Spinal cord (tissue), 9 donors: ENCODE measurements at regions not wholly inside any gene's neighbourhood (a gene's known extent, or its start where the extent isn't known, plus 50 kb on each side); places are given as distances from the start of the nearest gene placed in this dataset.

Source experiments
- DNase-seq, 6 donors: peaks; one replicate each; pipeline versions ENCODE4 v3.0.0 to v3.0.0-alpha.2; 2013 to 2015; ENCODE audit warnings: low spot score in 6 of 6, low read depth in 4 of 6
- H3K27ac ChIP-seq: one replicate; pipeline ENCODE4 v1.5.1; 2013; ENCODE audit warnings: low read depth, low read length, control low read depth
- H3K27me3 ChIP-seq: one replicate; pipeline ENCODE4 v1.6.1; 2013; ENCODE audit warnings: low read length; ENCODE audit not compliant: control insufficient read depth, insufficient read depth
- H3K36me3 ChIP-seq: one replicate; pipeline ENCODE4 v1.6.1; 2013; ENCODE audit warnings: low read length; ENCODE audit not compliant: control insufficient read depth, insufficient read depth
- H3K4me1 ChIP-seq: one replicate; pipeline ENCODE4 v1.6.1; 2013; ENCODE audit warnings: low read length; ENCODE audit not compliant: control insufficient read depth, insufficient read depth
- H3K4me3 ChIP-seq: one replicate; pipeline ENCODE4 v1.5.1; 2013; ENCODE audit warnings: low read depth, low read length, control low read depth
- H3K9me3 ChIP-seq: one replicate; pipeline ENCODE4 v1.6.1; 2013; ENCODE audit warnings: low read length; ENCODE audit not compliant: control insufficient read depth, insufficient read depth
- WGBS: methylation state at CpG from one replicate; pipeline ENCODE4 v1.1.5; 2013; ENCODE audit warnings: missing lambda C conversion rate; ENCODE audit not compliant: insufficient coverage; 5-methylcytosine and 5-hydroxymethylcytosine counted together
- donor health status: healthy.

- no peak for DNase-seq
- Histone ChIP-seq H3K27me3 (no peaks in the 10 kb centered on the region), H3K36me3 (no peaks in the 10 kb centered on the region), H3K27ac (no peak overlapping the region), H3K4me3 (no peak overlapping the region), H3K9me3 (no peaks in the 10 kb centered on the region), H3K4me1 (no peaks in the 10 kb centered on the region)
- WGBS, result 67% methylated on average over 1 of the region's 3 CpGs
Measured at GRCh38 chr17:69883120-69883519, 191.9 kb upstream of the KCNJ16 start.

GRCh38 chr17:69884356-69884755 is 190.7 kb upstream of the KCNJ16 start:
- H3K9me3 ChIP-seq, result no peaks in the 10 kb centered on the region
- no peaks in the 10 kb centered on the region for H3K36me3 ChIP-seq
- no peak overlapping the region for H3K27ac ChIP-seq
- DNase-seq, result no peak
- H3K4me3 ChIP-seq, result no peak overlapping the region
- no peaks in the 10 kb centered on the region for H3K27me3 ChIP-seq
- no peaks in the 10 kb centered on the region for H3K4me1 ChIP-seq

GRCh38 chr17:69884846-69885245 is 190.2 kb upstream of the KCNJ16 start:
- no peak overlapping the region for H3K4me3 ChIP-seq
- H3K36me3 ChIP-seq, result no peaks in the 10 kb centered on the region
- no peaks in the 10 kb centered on the region for H3K9me3 ChIP-seq
- H3K27me3 ChIP-seq, result no peaks in the 10 kb centered on the region
- no peak overlapping the region for H3K27ac ChIP-seq
- H3K4me1 ChIP-seq, result no peaks in the 10 kb centered on the region
- no peak for DNase-seq
- WGBS, result 82% methylated on average over 1 of the region's 2 CpGs

- no peak for DNase-seq
- no peaks in the 10 kb centered on the region for H3K9me3 ChIP-seq
Measured at GRCh38 chr17:69898601-69899000, 176.4 kb upstream of the KCNJ16 start.

GRCh38 chr17:69900101-69900500 is 174.9 kb upstream of the KCNJ16 start:
- Histone ChIP-seq H3K36me3 (no peaks in the 10 kb centered on the region), H3K4me3 (no peak overlapping the region), H3K9me3 (no peaks in the 10 kb centered on the region), H3K27ac (no peak overlapping the region), H3K4me1 (no peaks in the 10 kb centered on the region), H3K27me3 (no peaks in the 10 kb centered on the region)
- no peak for DNase-seq
- WGBS, result no CpG with 5 or more reads among the region's 3 CpGs

More at GRCh38 chr17:69898601-69899000, 176.4 kb upstream of the KCNJ16 start:
- H3K27ac ChIP-seq, result no peak overlapping the region
- H3K27me3 ChIP-seq, result no peaks in the 10 kb centered on the region
- H3K36me3 ChIP-seq, result no peaks in the 10 kb centered on the region
- H3K4me3 ChIP-seq, result no peak overlapping the region
- H3K4me1 ChIP-seq, result no peaks in the 10 kb centered on the region
- WGBS, result 98% methylated on average over 5 of the region's 5 CpGs

GRCh38 chr17:69900829-69901228 is 174.2 kb upstream of the KCNJ16 start:
- no peak overlapping the region for H3K27ac ChIP-seq
- H3K36me3 ChIP-seq, result no peaks in the 10 kb centered on the region
- no peaks in the 10 kb centered on the region for H3K27me3 ChIP-seq
- H3K4me3 ChIP-seq, result no peak overlapping the region
- H3K4me1 ChIP-seq, result no peaks in the 10 kb centered on the region
- WGBS, result 93% methylated on average over 6 of the region's 8 CpGs
- DNase-seq, result no peak
- H3K9me3 ChIP-seq, result no peaks in the 10 kb centered on the region

- Histone ChIP-seq H3K4me1 (no peaks in the 10 kb centered on the region), H3K4me3 (no peak overlapping the region), H3K27me3 (no peaks in the 10 kb centered on the region), H3K9me3 (no peaks in the 10 kb centered on the region), H3K36me3 (no peaks in the 10 kb centered on the region), H3K27ac (no peak overlapping the region)
- WGBS, result no CpG with 5 or more reads among the region's 4 CpGs
- no peak for DNase-seq
Measured at GRCh38 chr17:69906306-69906705, 168.7 kb upstream of the KCNJ16 start.

- no peak for DNase-seq
- Histone ChIP-seq H3K4me3 (no peak overlapping the region), H3K27ac (no peak overlapping the region), H3K9me3 (no peaks in the 10 kb centered on the region), H3K4me1 (no peaks in the 10 kb centered on the region), H3K27me3 (no peaks in the 10 kb centered on the region), H3K36me3 (no peaks in the 10 kb centered on the region)
- WGBS, result 100% methylated on average over 3 of the region's 11 CpGs
Measured at GRCh38 chr17:69907132-69907847, 167.7 kb upstream of the KCNJ16 start.

GRCh38 chr17:69908626-69909368 is 166.2 kb upstream of the KCNJ16 start:
- no peaks in the 10 kb centered on the region for H3K9me3 ChIP-seq
- no peak overlapping the region for H3K27ac ChIP-seq
- H3K36me3 ChIP-seq, result no peaks in the 10 kb centered on the region
- no CpG with 5 or more reads among the region's 3 CpGs for WGBS
- H3K4me1 ChIP-seq, result no peaks in the 10 kb centered on the region
- no peaks in the 10 kb centered on the region for H3K27me3 ChIP-seq
- no peak overlapping the region for H3K4me3 ChIP-seq
- DNase-seq, result no peak

DNA sequence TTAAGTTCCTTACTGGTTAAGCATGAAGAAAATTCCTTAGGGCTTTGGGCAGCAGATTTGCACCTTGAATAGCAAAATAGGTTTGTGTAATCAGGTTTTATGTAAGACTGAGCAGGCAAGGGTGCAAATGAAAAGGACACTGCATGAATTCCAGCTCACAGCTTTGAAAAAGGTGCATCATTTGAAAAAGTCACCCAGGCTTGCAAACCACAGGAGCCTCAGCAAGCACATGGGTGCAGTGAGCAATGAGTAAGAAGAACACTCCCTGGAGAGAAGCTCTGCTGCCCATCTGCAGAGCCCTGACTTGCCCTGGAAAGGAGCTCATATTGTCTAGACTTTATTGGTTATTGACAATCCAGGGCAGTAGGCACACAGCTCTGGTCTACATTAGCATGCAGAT is 165.6 kb upstream of the KCNJ16 start:
- Histone ChIP-seq H3K27me3 (no peaks in the 10 kb centered on the region), H3K36me3 (no peaks in the 10 kb centered on the region), H3K4me3 (no peak overlapping the region), H3K27ac (no peak overlapping the region), H3K9me3 (no peaks in the 10 kb centered on the region), H3K4me1 (no peaks in the 10 kb centered on the region)
- DNase-seq, result no peak
